ENCODE measurements at regions not wholly inside any gene's neighbourhood (a gene's known extent, or its start where the extent isn't known, plus 50 kb on each side); places are given as distances from the start of the nearest gene placed in this dataset.

- TF ChIP-seq YY1 (IDR thresholded peaks at IDR 0.05; ENCODE audit: insufficient read depth, insufficient read length), result no peak
- TF ChIP-seq ZNF274 (IDR thresholded peaks at IDR 0.05; ENCODE audit: low read depth, low read length), result no peak
Observed at GRCh38 chr20:48380661-48381060, 447.1 kb downstream of the PREX1 start.
